ENCODE measurements at regions not wholly inside any gene's neighbourhood (a gene's known extent, or its start where the extent isn't known, plus 50 kb on each side); places are given as distances from the start of the nearest gene placed in this dataset.

DNA sequence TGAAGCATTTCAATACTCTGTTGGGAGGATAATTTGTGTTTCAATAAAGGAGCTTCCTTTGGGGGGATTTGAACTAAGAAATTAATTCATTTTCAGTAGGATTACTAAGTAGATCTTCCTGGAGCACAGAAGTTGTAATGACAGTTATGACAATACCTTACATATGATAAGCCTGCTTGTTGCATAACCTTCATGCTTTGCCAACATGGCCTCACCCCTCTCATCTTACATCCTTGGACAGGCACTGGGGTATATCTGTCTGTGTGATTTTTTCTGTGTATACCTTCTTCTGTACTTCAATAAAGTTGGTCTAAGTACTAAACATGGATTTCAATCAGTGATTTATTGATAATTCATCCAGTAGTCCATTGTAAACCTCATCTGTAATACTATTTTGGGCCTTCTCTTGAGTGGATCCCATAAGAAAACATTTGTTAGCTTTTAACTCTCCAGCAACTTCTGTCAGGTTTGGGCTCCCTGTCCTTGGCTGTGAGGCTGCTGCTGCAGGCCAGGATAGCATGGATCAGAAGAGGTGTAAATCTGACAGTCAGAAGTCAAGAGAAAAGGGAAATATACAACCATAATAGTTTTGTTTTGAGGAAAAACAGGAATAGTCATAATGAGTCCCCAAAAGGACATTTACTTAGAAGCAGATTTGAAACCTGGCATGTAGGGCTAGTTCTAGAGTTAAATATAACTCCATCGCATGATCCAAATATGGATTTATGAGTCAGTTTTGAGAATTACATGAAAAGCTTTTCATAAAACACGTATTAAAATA is 422.2 kb downstream of the KLF5 start:
- Mint-ChIP-seq H3K36me3 (ENCODE audit: low read depth) (no peaks in the 10 kb centered on the region), H3K27me3 (no peaks in the 10 kb centered on the region), H3K9me3 (no peaks in the 10 kb centered on the region), H3K4me3 (no peak overlapping the region), H3K27ac (no peak overlapping the region), H3K4me1 (ENCODE audit: low read depth) (no peaks in the 10 kb centered on the region)
- Histone ChIP-seq H3K27me3 (ENCODE audit: control insufficient read depth in 1 of 2, insufficient read depth in 2 of 2, low read length in 2 of 2) (no peaks in the 10 kb centered on the region), H3K36me3 (ENCODE audit: insufficient read depth, low read length) (no peaks in the 10 kb centered on the region), H3K4me1 (ENCODE audit: insufficient read depth, low read length) (no peaks in the 10 kb centered on the region), H3K9me3 (ENCODE audit: control insufficient read depth in 1 of 2, insufficient read depth in 1 of 2, low read length in 2 of 2) (no peaks in the 10 kb centered on the region), H3K4me3 (ENCODE audit: low read length) (no peak overlapping the region), H3K27ac (ENCODE audit: low read depth in 1 of 2, low read length in 2 of 2) (no peak overlapping the region)
- ChIA-PET CTCF (interaction anchor here (1.9 kb wide), 1 partner anchor 10 kb away, joined by 4 read pairs; no protein-coding TSS in a partner anchor), POLR2A (interaction anchor here (0.7 kb wide), 1 partner anchor 12 kb away, joined by 3 read pairs; no protein-coding TSS in a partner anchor)
- ATAC-seq (ENCODE audit: poor library complexity) (no peak), DNase-seq (no peak)
- TF ChIP-seq, protein P1, sequence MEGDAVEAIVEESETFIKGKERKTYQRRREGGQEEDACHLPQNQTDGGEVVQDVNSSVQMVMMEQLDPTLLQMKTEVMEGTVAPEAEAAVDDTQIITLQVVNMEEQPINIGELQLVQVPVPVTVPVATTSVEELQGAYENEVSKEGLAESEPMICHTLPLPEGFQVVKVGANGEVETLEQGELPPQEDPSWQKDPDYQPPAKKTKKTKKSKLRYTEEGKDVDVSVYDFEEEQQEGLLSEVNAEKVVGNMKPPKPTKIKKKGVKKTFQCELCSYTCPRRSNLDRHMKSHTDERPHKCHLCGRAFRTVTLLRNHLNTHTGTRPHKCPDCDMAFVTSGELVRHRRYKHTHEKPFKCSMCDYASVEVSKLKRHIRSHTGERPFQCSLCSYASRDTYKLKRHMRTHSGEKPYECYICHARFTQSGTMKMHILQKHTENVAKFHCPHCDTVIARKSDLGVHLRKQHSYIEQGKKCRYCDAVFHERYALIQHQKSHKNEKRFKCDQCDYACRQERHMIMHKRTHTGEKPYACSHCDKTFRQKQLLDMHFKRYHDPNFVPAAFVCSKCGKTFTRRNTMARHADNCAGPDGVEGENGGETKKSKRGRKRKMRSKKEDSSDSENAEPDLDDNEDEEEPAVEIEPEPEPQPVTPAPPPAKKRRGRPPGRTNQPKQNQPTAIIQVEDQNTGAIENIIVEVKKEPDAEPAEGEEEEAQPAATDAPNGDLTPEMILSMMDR (IDR thresholded peaks at IDR 0.05): no peak
- intact Hi-C loops (cut with DNase I, micrococcal nuclease): no loop called here

GRCh38 chr13:73479856-73480255 is 421.1 kb downstream of the KLF5 start:
- POLR2A ChIA-PET: no interaction called here
- Histone ChIP-seq H3K27ac (ENCODE audit: low read depth in 1 of 2, low read length in 2 of 2) (no peak overlapping the region), H3K4me3 (ENCODE audit: low read length) (no peak overlapping the region), H3K36me3 (ENCODE audit: insufficient read depth, low read length) (no peaks in the 10 kb centered on the region), H3K27me3 (ENCODE audit: control insufficient read depth in 1 of 2, insufficient read depth in 2 of 2, low read length in 2 of 2) (no peaks in the 10 kb centered on the region), H3K4me1 (ENCODE audit: insufficient read depth, low read length) (no peaks in the 10 kb centered on the region), H3K9me3 (ENCODE audit: control insufficient read depth in 1 of 2, insufficient read depth in 1 of 2, low read length in 2 of 2) (no peaks in the 10 kb centered on the region)
- ATAC-seq (ENCODE audit: poor library complexity): no peak
- Mint-ChIP-seq H3K27me3 (no peaks in the 10 kb centered on the region), H3K36me3 (ENCODE audit: low read depth) (no peaks in the 10 kb centered on the region), H3K4me1 (ENCODE audit: low read depth) (no peaks in the 10 kb centered on the region), H3K27ac (no peak overlapping the region), H3K9me3 (no peaks in the 10 kb centered on the region), H3K4me3 (no peak overlapping the region)
- intact Hi-C loops (cut with DNase I, micrococcal nuclease): no loop called here
- TF ChIP-seq, protein P1 (IDR thresholded peaks at IDR 0.05): no peak
- CTCF ChIA-PET: no interaction called here
- DNase-seq: no peak

- intact Hi-C loops (cut with DNase I, micrococcal nuclease): no loop called here
- Histone ChIP-seq H3K4me3 (ENCODE audit: low read length) (no peak overlapping the region), H3K4me1 (ENCODE audit: insufficient read depth, low read length) (no peaks in the 10 kb centered on the region), H3K27me3 (ENCODE audit: control insufficient read depth in 1 of 2, insufficient read depth in 2 of 2, low read length in 2 of 2) (no peaks in the 10 kb centered on the region), H3K36me3 (ENCODE audit: insufficient read depth, low read length) (no peaks in the 10 kb centered on the region), H3K9me3 (ENCODE audit: control insufficient read depth in 1 of 2, insufficient read depth in 1 of 2, low read length in 2 of 2) (no peaks in the 10 kb centered on the region), H3K27ac (ENCODE audit: low read depth in 1 of 2, low read length in 2 of 2) (no peak overlapping the region)
- Mint-ChIP-seq H3K9me3 (no peaks in the 10 kb centered on the region), H3K27me3 (no peaks in the 10 kb centered on the region), H3K4me3 (no peak overlapping the region), H3K27ac (no peak overlapping the region), H3K36me3 (ENCODE audit: low read depth) (no peaks in the 10 kb centered on the region), H3K4me1 (ENCODE audit: low read depth) (no peaks in the 10 kb centered on the region)
- ChIA-PET POLR2A (no interaction called here), CTCF (no interaction called here)
- DNase-seq: no peak
- TF ChIP-seq, protein P1 (IDR thresholded peaks at IDR 0.05): no peak
- no peak for ATAC-seq (ENCODE audit: poor library complexity)
These were observed 420.5 kb downstream of the KLF5 start for GRCh38 chr13:73479351-73479750.
